Fibroblast of villous mesenchyme (primary cell): ENCODE measurements at regions not wholly inside any gene's neighbourhood (a gene's known extent, or its start where the extent isn't known, plus 50 kb on each side); places are given as distances from the start of the nearest gene placed in this dataset.

ENCODE experiments used
- DNase-seq: peaks from one replicate; pipeline ENCODE4 v3.0.0-alpha.2; 2010; ENCODE audit warnings: low read depth
- H3K4me3 ChIP-seq: 2 replicates; pipeline ENCODE4 v1.5.1; 2011; ENCODE audit warnings: low read depth, mild to moderate bottlenecking, low read length
- CTCF ChIP-seq: IDR thresholded peaks from 2 replicates; pipeline ENCODE4 v1.5.1; 2012; ENCODE audit warnings: low read depth, mild to moderate bottlenecking, low read length; ENCODE audit not compliant: insufficient read depth

- no peak for TF ChIP-seq CTCF
- no peak overlapping the region for H3K4me3 ChIP-seq
- DNase-seq: no peak
Observed at GRCh38 chr2:217079165-217079564, 219.3 kb upstream of the TNP1 start.

GRCh38 chr2:217077831-217078407, 218.1 kb upstream of the TNP1 start:
- no peak for DNase-seq
- no peak for TF ChIP-seq CTCF
- H3K4me3 ChIP-seq: no peak overlapping the region

GRCh38 chr2:217076657-217077232, 216.9 kb upstream of the TNP1 start:
- no peak for DNase-seq
- no peak for TF ChIP-seq CTCF
- H3K4me3 ChIP-seq: no peak overlapping the region

- no peak for DNase-seq
- no peak overlapping the region for H3K4me3 ChIP-seq
- no peak for TF ChIP-seq CTCF
Observed at GRCh38 chr2:217076058-217076435, 216.2 kb upstream of the TNP1 start.

DNA sequence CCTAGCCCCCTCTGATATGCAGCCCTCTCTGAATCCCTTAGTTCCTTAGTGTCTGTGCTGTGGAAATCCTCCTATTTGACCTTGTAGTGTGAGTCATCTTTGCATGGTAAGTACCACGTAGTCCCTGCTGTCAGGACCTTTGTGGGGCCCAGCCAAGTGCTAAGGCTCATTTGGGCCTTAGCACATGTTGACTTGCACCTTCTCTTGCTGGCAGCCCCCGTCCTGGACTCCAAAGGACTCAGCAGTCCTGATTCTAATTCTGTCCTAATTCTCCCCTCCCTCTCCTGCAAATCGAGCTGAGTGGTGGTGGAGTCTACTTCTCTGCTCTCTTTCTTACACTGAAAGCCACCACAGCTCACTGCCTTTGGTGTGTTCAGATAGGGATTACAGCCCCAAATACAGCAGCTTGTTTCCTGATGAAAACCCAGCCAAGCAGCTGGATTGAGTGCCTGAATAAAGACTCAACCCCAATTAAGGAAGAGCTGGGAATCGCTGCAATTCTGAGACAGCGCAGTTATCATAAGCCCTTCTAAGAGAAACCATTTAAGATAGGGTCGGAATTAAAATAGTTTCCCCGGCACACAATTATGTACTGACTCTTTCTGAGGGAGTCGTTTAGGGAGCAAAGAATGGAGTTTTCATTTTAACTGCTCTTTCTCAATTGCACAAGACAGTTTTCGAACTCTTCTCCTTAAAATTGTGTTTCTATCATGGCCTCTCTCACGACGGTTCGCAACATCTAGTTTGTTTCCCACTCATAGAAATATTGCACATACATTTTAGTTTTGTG, 215.6 kb upstream of the TNP1 start:
- DNase-seq: peak; percentile 91
- TF ChIP-seq CTCF: no peak
- H3K4me3 ChIP-seq: no peak overlapping the region

GRCh38 chr2:217074576-217075255, 214.9 kb upstream of the TNP1 start:
- DNase-seq: peak; percentile 76
- no peak overlapping the region for H3K4me3 ChIP-seq
- TF ChIP-seq CTCF: no peak
